ENCODE measurements at regions not wholly inside any gene's neighbourhood (a gene's known extent, or its start where the extent isn't known, plus 50 kb on each side); places are given as distances from the start of the nearest gene placed in this dataset.

- DNase-seq = no peak
These were observed 115.7 kb downstream of the OAT start for GRCh38 chr10:124302951-124303505.

GRCh38 chr10:124301736-124302135, 117.0 kb downstream of the OAT start:
- DNase-seq = no peak

DNA sequence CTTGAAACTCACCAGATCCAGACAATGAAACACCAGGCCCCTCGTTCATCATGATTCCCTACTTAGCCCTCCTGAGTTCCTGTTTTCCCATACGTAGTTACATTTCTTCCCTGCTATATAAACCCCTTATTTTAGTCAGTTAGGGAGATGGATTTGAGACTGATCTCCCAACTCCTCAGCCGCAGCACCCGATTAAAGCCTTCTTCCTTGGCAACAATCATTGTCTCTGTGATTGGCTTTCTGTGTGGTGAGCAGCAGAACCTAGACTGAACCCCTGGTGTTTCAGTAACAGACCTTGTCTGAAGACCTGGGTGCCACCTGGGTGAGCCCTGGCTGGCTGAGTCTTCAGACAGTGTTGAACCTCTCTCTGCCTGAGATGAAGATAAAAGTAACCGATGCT, 118.0 kb downstream of the OAT start:
- no peak for DNase-seq

DNA sequence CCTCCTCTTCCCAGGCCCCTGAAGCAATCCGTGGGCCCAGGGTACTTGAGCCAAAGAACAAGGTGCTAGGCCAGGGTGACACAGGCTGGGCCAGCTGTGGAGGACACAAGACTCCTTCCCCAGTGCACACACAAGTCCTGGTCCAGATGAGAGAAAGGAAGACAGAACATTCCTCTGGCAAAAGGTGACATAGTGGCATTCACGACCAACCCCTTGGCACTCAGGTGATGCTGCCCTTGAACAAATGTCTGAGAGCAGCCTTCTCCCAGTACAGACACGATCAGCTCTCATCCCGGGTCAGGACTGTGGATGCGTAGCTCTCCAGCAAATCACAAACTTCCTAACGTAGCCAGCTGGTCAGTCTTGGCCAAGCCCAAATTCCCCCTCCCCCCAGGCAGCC, 118.5 kb downstream of the OAT start:
- DNase-seq = no peak

- DNase-seq = no peak
These were observed 119.0 kb downstream of the OAT start for GRCh38 chr10:124299696-124300095.

DNA sequence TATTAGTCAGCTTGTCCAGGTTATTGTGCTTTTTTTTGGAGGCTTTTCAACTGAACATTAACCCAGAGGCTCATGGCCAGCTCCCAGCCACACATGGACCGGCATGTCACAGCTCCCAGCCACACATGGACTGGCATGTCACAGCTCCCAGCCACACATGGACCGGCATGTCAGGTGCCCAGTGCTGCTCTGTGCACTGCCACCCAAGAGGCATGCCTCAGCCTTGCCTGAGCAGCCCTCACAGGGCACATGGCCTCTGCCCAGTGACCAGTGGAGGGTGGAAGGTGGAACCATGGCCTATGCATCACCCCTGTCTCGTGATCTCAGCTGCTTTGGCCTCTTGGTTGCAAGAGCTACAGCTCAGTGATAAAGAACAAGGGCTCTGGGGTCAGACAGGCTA, 119.8 kb downstream of the OAT start:
- DNase-seq = no peak

DNA sequence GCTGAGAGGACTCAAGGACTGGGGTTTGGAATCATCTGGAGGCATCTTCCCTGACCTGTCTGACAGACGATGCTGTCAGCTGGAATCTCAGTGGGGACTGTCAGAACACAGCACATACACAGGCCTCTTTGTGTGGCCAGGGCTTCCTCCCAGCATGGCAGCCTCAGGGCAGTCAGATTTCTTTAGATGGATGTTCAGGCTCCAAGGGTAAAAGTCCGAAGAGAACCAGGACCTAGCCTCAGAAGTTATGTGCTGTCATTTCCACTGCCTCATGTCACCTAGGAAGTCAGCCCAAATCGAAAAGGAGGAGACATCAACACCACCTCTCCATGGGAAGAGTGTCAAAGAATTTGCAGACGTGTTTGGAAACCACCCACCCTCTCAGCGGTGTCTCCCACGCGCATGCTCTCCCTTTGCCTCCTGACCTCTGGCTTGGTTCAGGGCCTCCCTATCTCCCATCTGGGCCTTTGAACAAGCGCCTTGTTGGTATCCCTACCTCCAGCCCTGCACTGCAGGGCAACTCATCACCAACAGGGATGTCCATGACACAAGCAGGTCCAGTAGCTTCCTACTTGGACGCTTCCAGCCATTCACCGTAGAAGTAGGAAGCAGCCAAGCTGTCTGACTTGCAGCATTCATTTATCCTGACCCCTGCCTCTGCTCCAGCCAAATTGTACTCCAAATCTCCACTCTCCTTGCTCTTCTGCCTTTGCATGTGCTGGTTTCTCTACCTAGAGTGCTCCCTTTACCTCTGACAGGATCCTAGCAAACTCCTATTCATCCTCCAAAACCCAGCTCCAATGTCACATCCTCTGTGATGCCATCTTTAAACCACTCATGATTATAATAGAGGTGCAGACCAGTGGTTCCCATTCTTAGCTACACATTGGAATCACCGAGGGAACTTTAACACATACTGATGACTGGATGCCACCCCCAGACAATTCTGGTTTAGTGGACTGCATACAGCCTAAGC, 121.6 kb downstream of the OAT start:
- DNase-seq = no peak

DNA sequence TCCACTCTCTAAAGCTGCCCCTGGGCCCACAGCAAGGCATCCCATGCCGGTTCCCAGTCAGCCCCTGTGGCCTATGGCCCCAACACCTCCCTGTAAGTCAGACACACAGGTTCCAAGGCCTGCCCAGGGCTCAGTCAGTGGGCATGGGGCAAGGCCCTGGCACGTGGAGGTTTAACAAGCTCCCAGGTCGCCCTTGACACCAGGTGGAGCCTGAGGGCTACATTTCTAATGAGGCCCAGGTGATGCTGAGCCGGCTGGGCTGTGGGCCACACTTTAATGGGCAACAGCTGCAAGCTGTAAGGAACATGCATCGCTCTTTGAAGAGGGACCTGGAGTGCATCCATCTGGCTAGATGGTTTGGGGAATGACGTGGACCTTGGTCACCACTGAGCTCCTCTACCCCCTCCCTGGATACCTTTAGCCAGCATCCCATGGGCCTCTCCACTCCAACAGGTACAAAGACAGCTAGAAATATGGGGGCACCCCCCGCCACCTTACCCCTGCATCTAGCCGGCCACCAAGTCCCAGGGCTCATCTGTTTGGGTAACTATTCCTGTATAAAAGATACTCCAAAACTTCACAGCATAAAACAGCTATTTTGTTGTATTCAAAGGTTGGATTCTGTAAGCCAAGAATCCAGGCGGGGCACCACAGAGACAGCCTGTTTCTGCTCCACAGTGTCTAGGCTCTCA, 122.5 kb downstream of the OAT start:
- no peak for DNase-seq

GRCh38 chr10:124294811-124295770, 123.6 kb downstream of the OAT start:
- DNase-seq = no peak

GRCh38 chr10:124293616-124294449, 124.9 kb downstream of the OAT start:
- DNase-seq = no peak

DNA sequence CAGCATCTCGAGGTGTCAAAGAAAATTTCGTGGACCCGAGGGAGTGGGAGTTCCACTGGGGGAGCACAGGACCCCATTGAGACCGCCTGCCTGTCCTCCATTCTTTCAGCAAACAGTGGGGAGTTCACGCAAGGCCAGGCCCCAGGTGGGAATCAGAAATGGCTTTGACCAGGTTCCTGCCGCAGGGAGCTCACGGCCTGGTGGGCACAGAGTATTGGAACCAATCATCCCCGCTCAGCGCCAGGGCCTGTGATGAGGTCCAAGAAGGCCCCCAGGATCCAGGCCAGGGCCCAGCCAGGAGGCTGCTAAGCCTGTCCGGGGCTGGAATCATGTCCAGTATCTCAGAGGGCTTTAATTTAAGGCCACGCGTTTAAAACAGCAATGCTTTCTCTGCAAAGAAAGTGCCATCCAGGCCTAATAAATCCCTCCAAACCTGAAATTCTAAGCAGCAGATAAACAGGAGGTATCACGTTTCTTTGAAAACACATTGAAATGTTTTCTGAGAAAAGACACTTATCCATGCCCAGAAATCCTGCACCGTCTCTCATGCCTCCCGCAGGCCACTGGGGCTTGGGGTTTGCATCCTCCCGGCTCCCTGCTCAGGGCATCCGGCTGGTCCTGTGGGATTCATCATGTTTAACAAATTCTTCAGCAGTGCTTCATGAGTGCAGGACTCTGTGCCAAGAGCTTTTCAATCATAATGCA, 125.7 kb downstream of the OAT start:
- no peak for DNase-seq

DNA sequence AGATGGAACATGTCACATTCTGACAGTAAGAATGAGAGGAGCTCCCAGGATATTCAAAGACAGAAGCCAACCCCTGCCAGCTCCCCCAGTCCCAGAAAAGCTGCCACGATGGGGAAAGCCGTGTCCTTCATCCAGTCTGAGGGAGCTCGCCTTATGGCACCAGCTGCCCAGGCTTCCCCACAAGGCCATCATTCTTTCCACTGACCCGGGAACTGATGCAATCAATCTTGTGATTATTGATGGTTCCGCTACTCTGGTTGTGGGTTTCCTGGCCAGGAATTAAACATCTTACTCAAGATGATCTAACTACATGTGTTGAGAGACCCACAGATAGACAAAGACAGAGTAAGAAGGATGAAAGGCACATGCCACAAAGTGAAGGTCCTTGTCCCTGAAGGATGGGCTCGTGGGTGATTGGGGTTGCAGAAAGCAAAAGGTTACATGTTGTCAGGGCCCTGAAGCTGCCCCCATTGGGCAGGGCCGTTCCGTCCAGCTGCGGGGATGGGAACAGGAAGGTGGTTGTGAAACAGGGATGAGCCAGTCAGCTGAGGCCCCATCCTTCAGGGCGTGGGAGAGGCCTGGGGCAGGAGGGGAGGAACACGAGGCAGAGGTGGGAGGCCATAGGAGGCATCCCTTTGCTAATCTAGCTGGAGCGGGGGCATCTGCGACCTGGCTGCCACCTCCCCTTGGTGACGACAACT, 127.6 kb downstream of the OAT start:
- no peak for DNase-seq

- DNase-seq = no peak
These were observed 128.6 kb downstream of the OAT start for GRCh38 chr10:124289851-124290795.

DNA sequence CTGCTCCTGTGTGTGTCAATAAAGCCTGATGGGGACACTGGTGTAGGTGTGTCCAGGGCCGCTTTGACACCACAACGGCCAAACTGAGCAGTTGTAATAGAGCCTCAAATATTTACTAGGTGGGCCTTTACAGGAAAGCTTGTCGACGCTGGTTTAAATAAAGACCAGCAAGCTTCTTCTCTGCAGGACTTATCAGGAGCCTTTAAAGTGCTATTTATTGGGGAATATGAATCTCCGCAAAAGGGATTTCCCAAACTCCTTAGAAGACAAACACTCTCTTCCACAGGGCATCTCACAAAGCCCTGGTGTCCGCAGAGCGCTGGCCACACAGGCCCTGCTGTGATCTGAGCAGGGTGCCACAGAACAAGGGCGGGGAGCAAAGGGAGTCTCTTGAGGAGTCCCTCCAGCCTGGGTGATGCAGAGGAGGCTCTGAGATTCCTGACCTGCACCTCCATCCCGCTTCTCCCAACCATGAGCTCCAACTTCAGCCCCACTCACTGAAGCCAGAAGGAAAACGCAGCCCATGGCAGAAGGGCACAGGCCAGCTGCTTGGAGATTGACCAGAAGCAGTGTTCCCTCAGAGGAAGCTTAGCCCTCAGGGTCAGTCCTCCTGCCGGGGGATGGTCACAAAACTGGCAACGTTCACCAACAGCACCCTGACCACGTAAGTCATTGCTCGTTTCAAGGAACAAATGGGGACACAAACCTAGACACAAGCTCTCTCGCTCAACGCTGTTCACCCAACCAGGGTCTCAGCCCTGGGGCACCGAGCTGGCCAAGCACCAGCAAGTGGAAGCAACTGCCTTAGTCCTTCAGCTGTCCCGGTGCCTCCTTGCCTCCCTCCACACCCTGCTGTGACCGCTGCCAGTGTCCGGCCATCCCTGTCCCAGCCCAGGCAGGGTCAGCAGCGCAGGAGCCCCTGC, 129.5 kb downstream of the OAT start:
- DNase-seq = no peak

DNA sequence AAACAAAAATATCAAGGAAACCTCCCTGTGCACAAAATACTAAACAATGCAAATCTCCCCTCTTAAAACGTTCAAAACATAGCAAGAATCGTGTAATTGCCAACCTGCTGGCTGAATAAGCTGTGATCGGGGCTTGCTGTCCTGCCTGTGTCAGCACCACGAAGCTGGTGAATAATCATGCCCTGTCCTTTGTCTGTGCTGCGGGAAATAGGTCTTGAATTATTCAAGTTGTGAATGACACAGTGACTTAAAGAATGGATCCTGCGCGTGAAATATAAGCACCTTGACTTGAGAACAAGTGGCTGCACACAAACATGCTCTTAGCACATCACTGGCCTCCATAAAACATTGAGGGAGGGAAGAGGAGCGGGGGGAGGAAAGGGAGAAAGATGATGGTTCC, 130.2 kb downstream of the OAT start:
- DNase-seq = no peak

DNA sequence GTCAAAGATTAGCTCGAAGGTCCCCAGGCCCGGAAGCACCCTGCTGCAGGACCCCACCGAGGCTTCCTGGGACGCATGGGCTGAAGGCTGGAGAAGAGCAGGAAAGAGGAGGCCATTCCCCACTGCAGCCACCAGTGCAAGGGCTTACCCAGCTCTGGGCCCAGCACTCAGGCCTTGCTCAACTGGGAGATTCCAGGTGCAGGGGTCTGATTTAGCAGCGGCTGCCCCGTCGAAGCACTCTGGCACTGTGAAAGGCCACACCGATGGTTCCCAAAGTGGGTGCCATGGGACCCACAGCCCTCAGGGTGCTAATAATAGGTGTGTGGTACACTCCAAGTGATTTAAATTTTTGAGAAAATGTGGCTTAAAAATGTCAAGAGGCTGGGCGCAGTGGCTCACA, 130.9 kb downstream of the OAT start:
- no peak for DNase-seq

DNA sequence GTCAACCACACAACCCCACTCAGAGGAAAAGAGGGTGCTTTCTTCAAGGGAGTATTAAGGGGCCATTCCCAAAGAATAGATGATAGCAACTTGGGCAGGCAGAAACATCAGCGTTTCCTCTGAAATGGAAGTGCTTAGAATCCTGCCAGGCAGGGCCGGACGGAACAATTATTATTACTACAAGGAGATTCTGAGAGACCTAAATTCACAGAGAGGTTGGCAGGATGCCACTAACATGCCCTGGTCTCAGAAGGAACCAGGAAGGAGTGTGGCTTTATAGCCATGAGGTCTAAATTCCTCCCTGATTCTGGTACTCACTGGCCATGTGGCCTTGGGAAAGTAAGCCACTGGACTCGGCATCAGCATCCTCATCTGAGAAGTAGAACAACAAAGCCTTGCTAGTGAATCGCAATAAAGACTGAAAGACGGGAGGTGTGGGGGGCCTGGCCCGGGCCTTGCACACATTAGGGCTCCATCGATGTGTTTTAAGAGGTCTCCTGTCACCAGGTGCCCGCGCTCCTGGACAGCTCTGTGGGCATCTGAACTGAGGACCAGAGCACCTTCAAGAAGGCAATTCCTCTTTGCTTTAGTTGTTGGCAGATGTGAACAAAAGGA, 131.5 kb downstream of the OAT start:
- no peak for DNase-seq

GRCh38 chr10:124286621-124287020, 132.1 kb downstream of the OAT start:
- no peak for DNase-seq
